GM23248 (cell line): ENCODE measurements at regions not wholly inside any gene's neighbourhood (a gene's known extent, or its start where the extent isn't known, plus 50 kb on each side); places are given as distances from the start of the nearest gene placed in this dataset.

Experiments
- DNase-seq: peaks from one replicate; pipeline ENCODE4 v3.0.0-alpha.2; 2015
- H2AFZ ChIP-seq: fragments of 200-600 bp; sonication (generic); 2 replicates; pipeline ENCODE4 v1.6.1; 2016; ENCODE audit warnings: antibody characterized with exemption
- H3F3A ChIP-seq: fragments of 200-600 bp; sonication (generic); 2 replicates; pipeline ENCODE4 v1.6.1; 2016; ENCODE audit warnings: mild to moderate bottlenecking, antibody characterized with exemption, mixed run types; ENCODE audit not compliant: insufficient read depth
- H3K27ac ChIP-seq: fragments of 200-600 bp; sonication (generic); 2 replicates; pipeline ENCODE4 v1.5.1; 2016; ENCODE audit warnings: mild to moderate bottlenecking
- H3K27me3 ChIP-seq: fragments of 200-600 bp; sonication (generic); replicated peaks from 2 replicates; pipeline ENCODE4 v1.6.1; 2016; ENCODE audit warnings: mild to moderate bottlenecking; ENCODE audit not compliant: insufficient read depth
- H3K36me3 ChIP-seq: fragments of 200-600 bp; sonication (generic); 2 replicates; pipeline ENCODE4 v1.6.1; 2016; ENCODE audit warnings: low read depth, mild to moderate bottlenecking
- H3K4me1 ChIP-seq: fragments of 200-600 bp; sonication (generic); 2 replicates; pipeline ENCODE4 v1.6.1; 2016; ENCODE audit warnings: mild to moderate bottlenecking; ENCODE audit not compliant: insufficient read depth
- H3K4me2 ChIP-seq: fragments of 200-600 bp; sonication (generic); one replicate; pipeline ENCODE4 v1.6.1; 2016; ENCODE audit warnings: mild to moderate bottlenecking; ENCODE audit not compliant: unreplicated experiment
- H3K4me3 ChIP-seq: fragments of 200-600 bp; sonication (generic); 2 replicates; pipeline ENCODE4 v1.5.1; 2016; ENCODE audit warnings: mild to moderate bottlenecking
- H3K79me2 ChIP-seq: fragments of 200-600 bp; sonication (generic); 2 replicates; pipeline ENCODE4 v1.6.1; 2016; ENCODE audit warnings: mild to moderate bottlenecking; ENCODE audit not compliant: insufficient read depth
- H3K9ac ChIP-seq: fragments of 200-600 bp; sonication (generic); 2 replicates; pipeline ENCODE4 v1.6.1; 2016; ENCODE audit warnings: mild to moderate bottlenecking
- H3K9me2 ChIP-seq: fragments of 200-600 bp; sonication (generic); 2 replicates; pipeline ENCODE4 v1.6.1; 2016; ENCODE audit warnings: mixed run types, mild to moderate bottlenecking, moderate library complexity; ENCODE audit not compliant: insufficient read depth
- H3K9me3 ChIP-seq: fragments of 200-600 bp; sonication (generic); one replicate; pipeline ENCODE4 v1.6.1; 2017; ENCODE audit warnings: low read depth
- H4K20me1 ChIP-seq: fragments of 200-600 bp; sonication (generic); 2 replicates; pipeline ENCODE4 v1.6.0; 2016; ENCODE audit not compliant: insufficient read depth
- EZH2 ChIP-seq: fragments of 200-600 bp; sonication (generic); IDR thresholded peaks from 2 replicates; pipeline ENCODE4 v1.6.1; 2018; ENCODE audit warnings: antibody characterized with exemption, mild to moderate bottlenecking; ENCODE audit not compliant: insufficient read depth, poor library complexity, severe bottlenecking
- EZH2phosphoT487 ChIP-seq: fragments of 200-600 bp; sonication (generic); IDR thresholded peaks from 2 replicates; pipeline ENCODE4 v1.6.1; 2018; ENCODE audit warnings: antibody characterized with exemption, moderate library complexity, mild to moderate bottlenecking, low read depth; ENCODE audit not compliant: insufficient read depth
- WGBS, 2 experiments: methylation state at CpG; one replicate each; pipeline ENCODE4 v1.1.6; 2015 to 2017; ENCODE audit warnings: low lambda C conversion rate in 2 of 2, low coverage in 1 of 2; ENCODE audit errors: missing lambda C conversion rate in 2 of 2; 5-methylcytosine and 5-hydroxymethylcytosine counted together
- in situ Hi-C: fragments of 300-500 bp; cut with MboI; formaldehyde crosslinking; loops from 2 replicates; pipeline ENCODE4 v1.15.0; 2020

- Histone ChIP-seq H3K27me3 (no peaks in the 10 kb centered on the region), H2AFZ (peak overlapping the region; percentile 56), H3K27ac (no peak overlapping the region), H3K4me1 (peaks cover 13% of the 10 kb centered on the region), H3K9ac (no peak overlapping the region), H3K4me3 (0 out of 2 replicates have a peak overlapping the region, but pooled peaks have one; percentile 6), H3K36me3 (no peaks in the 10 kb centered on the region), H4K20me1 (no peaks in the 10 kb centered on the region; the same call in 1 of the 2 replicates), H3K9me2 (no peaks in the 10 kb centered on the region), H3K9me3 (no peaks in the 10 kb centered on the region), H3K4me2 (peak overlapping the region; percentile 30), H3F3A (no peaks in the 10 kb centered on the region), H3K79me2 (no peaks in the 10 kb centered on the region)
- 10 to 14% methylated on average over 8 of the region's 8 CpGs for WGBS, 2 experiments
- DNase-seq, result peak; percentile 59
- no peak for TF ChIP-seq EZH2
- TF ChIP-seq EZH2phosphoT487, result no peak
- in situ Hi-C loops, result loop anchor here (25.0 kb wide), 1 partner anchor 820 kb away; no protein-coding TSS in a partner anchor
These were observed 159.7 kb downstream of the PAH start for GRCh38 chr12:102757154-102757881.

GRCh38 chr12:102756530-102756929 is 160.5 kb downstream of the PAH start:
- H3K27ac ChIP-seq, result no peak overlapping the region
- H3K36me3 ChIP-seq, result no peaks in the 10 kb centered on the region
- peaks cover 13% of the 10 kb centered on the region for H3K4me1 ChIP-seq
- no peak for DNase-seq
- no peak overlapping the region for H2AFZ ChIP-seq
- H3K4me2 ChIP-seq, result no peak overlapping the region
- H3K79me2 ChIP-seq, result no peaks in the 10 kb centered on the region
- H3K9me2 ChIP-seq, result no peaks in the 10 kb centered on the region
- H3K4me3 ChIP-seq, result no peak overlapping the region
- no peaks in the 10 kb centered on the region; the same call in 1 of the 2 replicates for H4K20me1 ChIP-seq
- in situ Hi-C loops, result loop anchor here (25.0 kb wide), 1 partner anchor 819 kb away; no protein-coding TSS in a partner anchor
- TF ChIP-seq EZH2phosphoT487 (no peak), EZH2 (no peak)
- no peaks in the 10 kb centered on the region for H3F3A ChIP-seq
- no peaks in the 10 kb centered on the region for H3K9me3 ChIP-seq
- H3K9ac ChIP-seq, result no peak overlapping the region
- H3K27me3 ChIP-seq, result no peaks in the 10 kb centered on the region
- 30 to 37% methylated on average over 3 of the region's 3 CpGs for WGBS, 2 experiments

- Histone ChIP-seq H2AFZ (no peak overlapping the region), H3K9me2 (no peaks in the 10 kb centered on the region), H3K4me1 (peaks cover 13% of the 10 kb centered on the region), H3K4me3 (no peak overlapping the region), H3K27ac (no peak overlapping the region), H3K9ac (no peak overlapping the region), H3K27me3 (no peaks in the 10 kb centered on the region), H3K36me3 (no peaks in the 10 kb centered on the region), H3K79me2 (no peaks in the 10 kb centered on the region), H4K20me1 (no peaks in the 10 kb centered on the region; the same call in 1 of the 2 replicates), H3F3A (no peaks in the 10 kb centered on the region), H3K9me3 (no peaks in the 10 kb centered on the region), H3K4me2 (no peak overlapping the region)
- no peak for DNase-seq
- in situ Hi-C loops, result loop anchor here (25.0 kb wide), 1 partner anchor 818 kb away; no protein-coding TSS in a partner anchor
- TF ChIP-seq EZH2 (no peak), EZH2phosphoT487 (no peak)
- WGBS, 2 experiments, result 10 to 13% methylated on average over 3 of the region's 3 CpGs
These were observed 161.8 kb downstream of the PAH start for GRCh38 chr12:102755266-102755665.

GRCh38 chr12:102753802-102754201 is 163.2 kb downstream of the PAH start:
- Histone ChIP-seq H2AFZ (no peak overlapping the region), H3K27ac (no peak overlapping the region), H3K4me3 (no peak overlapping the region), H3K4me2 (no peak overlapping the region), H3F3A (no peaks in the 10 kb centered on the region), H3K36me3 (no peaks in the 10 kb centered on the region), H3K9ac (no peak overlapping the region), H4K20me1 (no peaks in the 10 kb centered on the region), H3K9me3 (no peaks in the 10 kb centered on the region), H3K4me1 (peaks cover 13% of the 10 kb centered on the region), H3K9me2 (no peaks in the 10 kb centered on the region), H3K27me3 (no peaks in the 10 kb centered on the region), H3K79me2 (no peaks in the 10 kb centered on the region)
- WGBS, 2 experiments, result 17 to 22% methylated on average over 2 of the region's 2 CpGs
- in situ Hi-C loops, result loop anchor here (25.0 kb wide), 1 partner anchor 817 kb away; no protein-coding TSS in a partner anchor
- peak; percentile 20 for DNase-seq
- no peak for TF ChIP-seq EZH2
- TF ChIP-seq EZH2phosphoT487, result no peak
